ENCODE measurements at regions not wholly inside any gene's neighbourhood (a gene's known extent, or its start where the extent isn't known, plus 50 kb on each side); places are given as distances from the start of the nearest gene placed in this dataset.

DNA sequence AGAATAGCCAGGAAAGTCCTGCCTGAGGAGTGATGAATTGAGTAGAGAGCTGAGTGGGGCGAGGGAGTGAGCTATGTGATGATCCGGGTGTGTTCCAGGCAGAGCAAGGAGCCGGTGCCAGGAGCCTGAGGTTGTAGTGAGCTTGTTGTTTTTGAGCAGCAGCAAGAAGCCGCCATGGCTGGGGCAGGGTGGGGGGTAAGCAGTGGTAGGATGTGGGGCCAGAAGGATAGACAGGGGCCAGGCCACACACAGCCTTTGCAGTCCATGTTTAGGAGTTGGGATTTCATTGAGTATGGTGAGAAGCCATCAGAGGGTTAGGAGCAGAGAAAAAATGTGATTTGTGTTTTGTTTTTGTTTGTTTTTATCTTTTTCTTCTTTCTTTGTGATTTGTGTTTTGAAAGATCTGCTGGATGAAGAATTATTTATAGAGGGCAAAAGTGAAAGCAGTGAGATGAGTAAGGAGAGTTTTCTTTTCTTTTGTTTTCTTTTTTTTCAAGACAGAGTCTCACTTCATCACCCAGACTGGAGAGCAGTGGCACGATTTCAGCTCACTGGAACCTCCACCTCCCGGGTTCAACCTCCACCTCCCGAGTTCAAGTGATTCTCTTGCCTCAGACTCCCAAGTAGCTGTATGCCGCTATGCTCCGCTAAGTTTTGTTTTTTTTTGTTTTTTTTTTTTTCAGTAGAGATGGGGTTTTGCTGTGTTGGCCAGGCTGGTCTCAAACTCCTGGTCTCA, 92.3 kb upstream of the BCAT1 start:
- Histone ChIP-seq H3K27me3 (no peaks in the 10 kb centered on the region), H3K27ac (no peak overlapping the region), H3K4me3 (no peak overlapping the region), H3K4me1 (no peaks in the 10 kb centered on the region), H3K9me3 (peaks cover 0 to 8% of the 10 kb centered on the region in 2 donors), H3K36me3 (no peaks in the 10 kb centered on the region)
- DNase-seq (ENCODE audit: low spot score), result no peak
- no peak for TF ChIP-seq CTCF (IDR thresholded peaks at IDR 0.05)

DNA sequence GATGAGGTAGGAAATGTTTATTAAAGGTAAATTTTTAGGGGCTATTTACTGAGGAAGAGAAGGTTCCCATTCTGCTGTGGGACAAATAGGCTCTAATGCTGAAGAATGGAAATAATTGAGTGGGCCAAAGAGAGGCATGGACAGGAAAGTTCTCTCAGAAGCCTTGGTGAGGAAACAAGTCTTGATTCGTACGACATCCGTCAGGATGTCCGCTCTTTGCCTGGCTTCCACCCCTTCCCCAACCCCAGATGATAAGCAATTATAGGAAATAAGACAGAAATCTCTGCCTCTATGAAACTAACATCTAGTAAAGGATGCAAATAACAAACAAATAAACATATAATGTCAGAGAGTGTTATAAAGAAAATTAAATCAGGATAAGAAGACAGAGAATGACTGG, 91.7 kb upstream of the BCAT1 start:
- Histone ChIP-seq H3K27me3 (no peaks in the 10 kb centered on the region), H3K4me3 (no peak overlapping the region), H3K27ac (no peak overlapping the region)

GRCh38 chr12:25034676-25035075, 85.8 kb upstream of the BCAT1 start:
- DNase-seq (ENCODE audit: low spot score), result no peak
- Histone ChIP-seq H3K9me3 (no peaks in the 10 kb centered on the region), H3K27ac (no peak overlapping the region), H3K36me3 (no peaks in the 10 kb centered on the region), H3K4me1 (no peaks in the 10 kb centered on the region), H3K4me3 (no peak overlapping the region), H3K27me3 (no peaks in the 10 kb centered on the region)
- TF ChIP-seq CTCF (IDR thresholded peaks at IDR 0.05), result no peak

More for the DNA sequence above, 91.7 kb upstream of the BCAT1 start:
- H3K36me3 ChIP-seq, result no peaks in the 10 kb centered on the region
- no peak for TF ChIP-seq CTCF (IDR thresholded peaks at IDR 0.05)
- DNase-seq (ENCODE audit: low spot score), result no peak
- H3K4me1 ChIP-seq, result no peaks in the 10 kb centered on the region
- peaks cover 0 to 3% of the 10 kb centered on the region in 2 donors for H3K9me3 ChIP-seq

- TF ChIP-seq CTCF (IDR thresholded peaks at IDR 0.05), result no peak
- H3K27ac ChIP-seq, result no peak overlapping the region
- H3K9me3 ChIP-seq, result no peaks in the 10 kb centered on the region
- no peaks in the 10 kb centered on the region for H3K27me3 ChIP-seq
- no peaks in the 10 kb centered on the region for H3K36me3 ChIP-seq
- no peak for DNase-seq (ENCODE audit: low spot score)
- no peak overlapping the region for H3K4me3 ChIP-seq
- no peaks in the 10 kb centered on the region for H3K4me1 ChIP-seq
Measured at GRCh38 chr12:25025951-25026490, 77.1 kb upstream of the BCAT1 start.

GRCh38 chr12:25025260-25025659, 76.4 kb upstream of the BCAT1 start:
- no peak for TF ChIP-seq CTCF (IDR thresholded peaks at IDR 0.05)
- H3K27me3 ChIP-seq, result no peaks in the 10 kb centered on the region
- H3K4me1 ChIP-seq, result no peaks in the 10 kb centered on the region
- no peak for DNase-seq (ENCODE audit: low spot score)
- H3K36me3 ChIP-seq, result no peaks in the 10 kb centered on the region
- H3K9me3 ChIP-seq, result no peaks in the 10 kb centered on the region
- no peak overlapping the region for H3K27ac ChIP-seq
- H3K4me3 ChIP-seq, result no peak overlapping the region

GRCh38 chr12:25023808-25024207, 74.9 kb upstream of the BCAT1 start:
- no peak overlapping the region for H3K27ac ChIP-seq
- H3K9me3 ChIP-seq, result peaks cover 0 to 8% of the 10 kb centered on the region in 2 donors
- no peaks in the 10 kb centered on the region for H3K36me3 ChIP-seq
- no peak for TF ChIP-seq CTCF (IDR thresholded peaks at IDR 0.05)
- DNase-seq (ENCODE audit: low spot score), result no peak
- H3K4me3 ChIP-seq, result no peak overlapping the region
- no peaks in the 10 kb centered on the region for H3K4me1 ChIP-seq
- no peaks in the 10 kb centered on the region for H3K27me3 ChIP-seq
